ENCODE measurements at regions not wholly inside any gene's neighbourhood (a gene's known extent, or its start where the extent isn't known, plus 50 kb on each side); places are given as distances from the start of the nearest gene placed in this dataset.

- DNase-seq (ENCODE audit: low read depth in 4 of 4, low spot score in 1 of 4), result no peak
Observed at GRCh38 chr15:66615846-66616245, 50.0 kb upstream of the LCTL start.

DNA sequence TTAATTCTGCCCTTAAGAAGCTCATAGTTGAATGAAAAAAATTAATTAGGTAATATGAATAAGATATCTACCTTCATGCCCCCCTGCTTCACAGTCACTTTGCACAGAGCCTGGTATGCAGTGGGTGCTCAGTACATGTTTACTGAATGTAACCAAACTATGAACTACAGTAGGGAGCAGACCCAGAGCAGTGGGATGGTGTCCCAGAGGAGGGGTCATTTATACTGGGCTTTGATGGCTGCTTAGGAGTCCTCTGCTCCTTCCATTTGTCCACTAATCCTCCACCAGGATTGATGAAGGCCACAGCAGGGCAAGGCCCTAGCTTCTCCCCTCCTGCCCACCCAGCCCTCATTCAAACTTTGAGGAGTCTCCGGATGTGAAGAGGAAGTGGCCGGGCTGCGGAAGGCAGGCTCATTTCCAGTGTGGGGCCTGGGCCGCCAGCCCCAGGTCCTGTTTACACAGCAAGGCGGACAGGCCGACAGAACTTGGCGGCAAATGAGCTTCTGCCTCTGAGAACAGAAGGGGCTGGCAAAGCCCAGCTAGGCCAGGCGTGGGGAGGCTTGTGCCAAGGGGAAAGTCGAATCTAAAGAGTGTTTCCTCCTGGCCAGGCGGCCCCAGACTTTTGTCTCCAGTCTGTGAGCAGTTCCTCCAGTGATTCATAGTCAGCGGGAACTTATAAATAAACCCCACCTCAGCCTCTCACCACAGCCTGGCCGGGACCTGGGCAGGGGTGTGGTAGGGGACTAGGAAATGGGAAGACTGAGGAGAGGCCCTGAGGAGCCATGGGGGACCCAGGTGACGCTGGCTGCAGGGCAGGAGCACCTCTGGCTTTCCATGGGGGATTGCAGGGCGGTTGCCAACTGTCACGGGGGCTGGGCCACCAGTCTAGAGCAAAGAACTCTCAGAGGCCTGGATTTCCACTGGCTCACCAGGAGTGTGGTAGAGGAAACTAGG is 51.6 kb upstream of the LCTL start:
- DNase-seq (ENCODE audit: low read depth in 4 of 4, low spot score in 1 of 4), result no peak

- peak in 2 of 4 experiments; percentile 6 to 14 for DNase-seq (ENCODE audit: low read depth in 4 of 4, low spot score in 1 of 4)
Observed at GRCh38 chr15:66619152-66619903, 53.5 kb upstream of the LCTL start.

DNA sequence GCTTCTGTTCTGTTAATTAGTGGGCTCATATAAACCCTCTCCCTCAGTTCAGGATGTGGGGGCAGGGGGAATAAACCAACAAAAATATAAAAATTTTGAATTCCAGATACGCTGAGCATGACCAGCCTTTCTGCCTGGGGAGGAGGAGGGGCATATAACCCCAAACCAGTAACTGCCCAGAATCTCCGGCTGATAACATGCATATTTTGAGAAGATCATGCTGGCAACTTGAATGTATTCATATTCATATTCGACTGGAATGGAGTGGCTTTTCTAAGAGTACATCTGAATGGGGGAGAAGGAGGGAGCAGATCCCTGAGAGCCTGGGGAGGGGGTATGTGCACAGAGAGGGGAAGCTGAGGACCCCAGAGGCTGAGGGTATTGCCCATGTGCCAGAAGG is 54.5 kb upstream of the LCTL start:
- no peak for DNase-seq (ENCODE audit: low read depth in 4 of 4, low spot score in 1 of 4)

DNA sequence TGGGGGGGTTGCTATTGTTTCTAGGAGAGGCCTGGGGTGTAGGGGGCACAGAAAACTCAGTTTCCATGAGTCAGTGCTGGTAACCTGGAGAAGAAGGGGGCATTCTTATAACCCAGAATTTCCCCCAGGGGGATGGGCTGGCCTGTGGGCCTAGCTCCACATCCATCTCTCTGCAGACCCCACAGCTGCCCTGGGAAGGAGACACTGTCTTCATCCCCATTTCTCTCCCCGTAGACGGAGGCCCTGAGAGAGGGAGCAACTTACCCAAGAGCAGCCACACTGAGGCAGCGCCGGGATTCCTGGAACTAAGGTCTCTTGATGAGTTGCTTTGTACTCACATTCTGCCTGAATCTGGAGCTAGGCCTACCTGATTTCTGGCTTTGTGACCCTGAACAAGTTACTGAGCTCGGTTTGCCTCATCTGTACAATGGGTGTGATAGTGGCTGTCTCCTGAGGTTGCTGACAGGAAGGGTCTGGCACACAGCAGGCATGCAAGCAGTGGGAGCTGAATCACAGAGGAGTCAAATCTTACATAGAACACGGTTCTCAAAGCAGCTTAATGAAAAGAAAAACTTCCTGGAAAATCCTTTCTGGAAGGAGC is 55.0 kb upstream of the LCTL start:
- DNase-seq (ENCODE audit: low read depth in 4 of 4, low spot score in 1 of 4), result no peak

DNA sequence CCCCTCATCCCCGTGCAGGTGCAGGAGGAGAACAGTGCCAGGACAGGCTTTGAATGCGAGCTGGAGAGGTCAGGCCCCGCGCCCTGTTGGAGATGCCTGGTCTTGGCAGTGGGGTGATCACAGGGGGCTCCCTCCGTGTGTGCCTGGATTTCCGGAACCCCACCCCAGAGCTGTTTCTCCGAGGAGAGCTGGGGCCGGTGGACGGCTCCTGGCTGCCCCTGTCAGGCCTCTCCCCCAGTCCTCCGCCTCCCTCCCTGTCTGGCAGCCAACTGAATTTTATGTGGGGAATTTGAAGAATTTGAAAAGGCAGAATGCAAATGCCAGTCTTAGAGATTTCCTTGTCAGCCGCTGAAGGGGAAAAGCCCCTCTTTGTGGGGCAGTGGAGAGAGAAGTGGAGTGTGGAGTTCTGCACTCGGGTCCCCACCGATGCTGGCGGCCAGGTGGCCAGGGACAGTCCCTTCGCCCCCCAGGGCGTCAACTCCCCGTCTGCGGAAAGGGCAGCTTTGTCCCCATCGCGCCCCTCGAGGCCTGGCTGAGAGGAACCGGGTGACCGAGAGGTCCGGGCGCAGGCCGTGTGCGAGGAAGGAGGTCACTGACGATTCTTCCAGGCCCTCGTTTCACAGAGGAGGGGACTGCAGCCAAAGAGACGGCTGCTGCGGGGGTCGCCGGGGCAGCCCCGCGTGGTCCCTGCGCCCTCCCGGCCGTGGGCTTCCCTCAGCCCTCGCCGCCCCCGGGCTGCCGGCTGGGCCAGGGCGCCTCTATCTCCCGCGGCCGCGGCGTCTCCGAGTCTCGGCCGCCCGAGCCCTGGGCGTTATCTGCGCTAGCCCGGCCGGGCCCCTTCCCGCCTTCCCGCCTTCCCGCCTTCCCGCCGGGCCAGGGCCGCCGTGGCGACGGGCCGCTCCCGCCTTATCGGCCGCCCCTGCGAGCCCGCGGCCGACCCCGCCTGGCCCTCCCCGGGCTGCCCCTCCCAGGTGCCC is 56.0 kb upstream of the LCTL start:
- no peak for DNase-seq (ENCODE audit: low read depth in 4 of 4, low spot score in 1 of 4)

GRCh38 chr15:66622591-66623022 is 56.8 kb upstream of the LCTL start:
- DNase-seq (ENCODE audit: low read depth in 4 of 4, low spot score in 1 of 4), result no peak

GRCh38 chr15:66623801-66624453 is 58.1 kb upstream of the LCTL start:
- no peak for DNase-seq (ENCODE audit: low read depth in 4 of 4, low spot score in 1 of 4)

- no peak for DNase-seq (ENCODE audit: low read depth in 4 of 4, low spot score in 1 of 4)
Observed at GRCh38 chr15:66625531-66625930, 59.7 kb upstream of the LCTL start.

GRCh38 chr15:66625974-66626373 is 60.2 kb upstream of the LCTL start:
- DNase-seq (ENCODE audit: low read depth in 4 of 4, low spot score in 1 of 4), result no peak

DNA sequence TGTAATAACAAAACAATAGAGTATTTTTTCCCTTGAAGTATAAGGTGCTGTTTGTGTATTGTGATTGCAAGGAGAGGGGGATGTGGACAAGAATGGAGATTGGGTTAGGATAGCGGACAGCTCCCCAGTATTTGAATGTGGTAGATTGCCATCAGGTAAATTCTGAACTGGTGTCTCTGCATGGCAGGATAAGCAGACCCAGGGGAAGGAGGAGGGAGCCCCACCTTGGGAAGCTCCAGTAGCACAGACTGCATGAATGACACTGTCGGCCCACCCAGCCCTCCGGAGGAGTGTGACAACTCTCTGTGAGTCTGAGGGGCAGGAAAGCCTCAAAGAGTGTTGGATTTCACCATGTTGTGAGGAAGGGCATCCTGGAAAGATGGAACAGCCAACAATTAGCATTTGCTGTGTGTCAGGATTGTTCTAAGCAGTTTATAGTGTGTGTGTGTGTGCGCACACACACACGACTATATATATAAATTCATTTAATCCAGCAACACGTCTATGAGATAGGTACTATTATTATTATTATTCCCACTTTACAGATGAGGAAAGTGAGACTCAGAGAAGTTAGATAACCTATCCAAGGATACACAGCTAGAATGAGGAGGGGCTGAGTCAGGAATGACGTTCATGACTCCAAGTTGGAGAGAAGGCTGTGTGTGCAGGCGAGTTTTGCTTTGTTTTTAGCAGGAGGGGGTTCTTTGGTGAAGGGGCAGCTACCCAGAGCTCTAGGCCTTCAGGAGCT is 63.4 kb upstream of the LCTL start:
- no peak for DNase-seq (ENCODE audit: low read depth in 4 of 4, low spot score in 1 of 4)

- DNase-seq (ENCODE audit: low read depth in 4 of 4, low spot score in 1 of 4), result no peak
Observed at GRCh38 chr15:66629817-66630576, 64.2 kb upstream of the LCTL start.

- no peak for DNase-seq (ENCODE audit: low read depth in 4 of 4, low spot score in 1 of 4)
Observed at GRCh38 chr15:66630801-66631351, 65.1 kb upstream of the LCTL start.

- no peak for DNase-seq (ENCODE audit: low read depth in 4 of 4, low spot score in 1 of 4)
Observed at GRCh38 chr15:66631616-66632263, 65.9 kb upstream of the LCTL start.

DNA sequence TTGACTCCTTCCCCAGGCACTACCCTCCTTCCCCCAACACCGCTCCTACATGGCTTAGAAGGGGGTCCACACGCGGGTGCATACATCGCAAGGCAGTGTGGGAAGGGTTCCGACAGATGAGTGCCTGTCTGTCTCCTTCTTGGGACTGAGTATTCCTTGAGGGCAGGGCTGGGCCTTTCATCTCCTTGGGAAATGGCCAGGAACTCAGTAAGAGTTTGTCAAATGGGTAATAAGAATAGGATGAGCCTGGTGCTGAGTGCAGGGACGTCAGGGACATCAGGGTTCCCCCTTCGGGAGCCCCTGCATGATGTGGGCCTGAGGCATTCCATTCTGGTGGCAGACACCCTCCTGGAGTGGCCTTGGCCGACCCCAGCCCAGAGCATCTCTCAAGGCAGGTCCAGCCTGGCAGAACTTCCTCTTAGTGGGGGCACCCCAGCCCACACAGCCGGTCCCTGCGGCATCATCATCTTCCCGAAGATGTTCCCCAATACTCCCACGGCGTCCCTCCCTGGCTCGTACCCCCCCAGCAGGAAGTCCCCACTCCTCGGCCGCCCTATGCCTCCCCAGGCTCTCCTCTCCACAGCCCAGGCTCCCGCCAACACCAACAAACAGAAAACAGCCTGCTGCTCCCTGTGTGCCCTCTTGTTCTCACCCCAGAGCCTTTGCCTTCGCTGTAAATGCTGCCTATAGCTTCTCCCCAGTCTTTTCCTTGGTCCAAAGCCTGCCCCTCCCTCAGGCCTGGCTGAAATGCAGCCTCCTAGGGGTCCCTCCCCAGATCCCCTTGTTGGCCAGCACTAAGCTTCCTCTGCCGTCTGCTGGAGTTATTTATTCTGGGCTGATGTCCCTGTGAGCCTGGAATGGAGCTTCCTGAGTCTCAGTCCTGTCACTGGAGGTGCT is 67.5 kb upstream of the LCTL start:
- DNase-seq (ENCODE audit: low read depth in 4 of 4, low spot score in 1 of 4), result no peak

- DNase-seq (ENCODE audit: low read depth in 4 of 4, low spot score in 1 of 4), result no peak
Observed at GRCh38 chr15:66633938-66634250, 68.1 kb upstream of the LCTL start.

DNA sequence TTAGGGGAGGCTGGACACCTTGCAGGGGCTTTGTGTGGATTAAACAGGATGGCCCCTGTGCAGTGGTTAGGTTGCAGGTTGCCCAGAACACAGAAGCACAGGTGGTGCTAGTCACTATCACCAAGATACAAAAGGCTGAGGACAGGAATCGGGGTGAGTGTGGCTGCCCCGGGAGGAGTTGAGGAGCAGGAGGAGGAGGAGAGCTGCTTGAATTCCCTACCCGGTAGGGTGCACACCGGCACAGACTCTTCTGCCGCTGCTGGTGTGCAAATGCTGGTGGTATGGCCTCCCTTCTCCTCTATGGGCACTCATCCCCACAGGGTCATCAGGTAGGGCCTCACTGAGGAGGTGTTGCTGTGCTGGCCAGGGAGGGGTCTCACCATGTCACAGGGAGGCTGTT is 67.5 kb upstream of the SMAD6 start:
- DNase-seq (ENCODE audit: low read depth in 4 of 4, low spot score in 1 of 4), result no peak
